ENCODE measurements at regions not wholly inside any gene's neighbourhood (a gene's known extent, or its start where the extent isn't known, plus 50 kb on each side); places are given as distances from the start of the nearest gene placed in this dataset.

GRCh38 chr2:17306219-17306618, 212.0 kb downstream of the RAD51AP2 start:
- Mint-ChIP-seq H3K4me3 (no peak overlapping the region), H3K27me3 (peaks cover 8% of the 10 kb centered on the region), H3K4me1 (no peaks in the 10 kb centered on the region), H3K36me3 (ENCODE audit: low read depth) (no peaks in the 10 kb centered on the region), H3K9me3 (peaks cover 5% of the 10 kb centered on the region), H3K27ac (no peak overlapping the region)
- DNase-seq (no peak), ATAC-seq (no peak)

GRCh38 chr2:17303521-17303920, 214.7 kb downstream of the RAD51AP2 start:
- no peaks in the 10 kb centered on the region for H3K4me1 Mint-ChIP-seq
- no peak overlapping the region for H3K27ac Mint-ChIP-seq
- DNase-seq (no peak), ATAC-seq (no peak)
- H3K36me3 Mint-ChIP-seq (ENCODE audit: low read depth), result no peaks in the 10 kb centered on the region
- no peak overlapping the region for H3K4me3 Mint-ChIP-seq
- peaks cover 5% of the 10 kb centered on the region for H3K27me3 Mint-ChIP-seq
- peaks cover 13% of the 10 kb centered on the region for H3K9me3 Mint-ChIP-seq

GRCh38 chr2:17303054-17303453, 215.2 kb downstream of the RAD51AP2 start:
- H3K4me1 Mint-ChIP-seq, result no peaks in the 10 kb centered on the region
- H3K9me3 Mint-ChIP-seq, result peaks cover 14% of the 10 kb centered on the region
- no peak overlapping the region for H3K27ac Mint-ChIP-seq
- peaks cover 5% of the 10 kb centered on the region for H3K27me3 Mint-ChIP-seq
- no peaks in the 10 kb centered on the region for H3K36me3 Mint-ChIP-seq (ENCODE audit: low read depth)
- no peak for DNase-seq
- H3K4me3 Mint-ChIP-seq, result no peak overlapping the region
- ATAC-seq, result no peak

- DNase-seq (no peak), ATAC-seq (no peak)
- no peak overlapping the region for H3K4me3 Mint-ChIP-seq
- H3K9me3 Mint-ChIP-seq, result peaks cover 14% of the 10 kb centered on the region
- H3K4me1 Mint-ChIP-seq, result no peaks in the 10 kb centered on the region
- peaks cover 5% of the 10 kb centered on the region for H3K27me3 Mint-ChIP-seq
- no peaks in the 10 kb centered on the region for H3K36me3 Mint-ChIP-seq (ENCODE audit: low read depth)
- no peak overlapping the region for H3K27ac Mint-ChIP-seq
Observed at GRCh38 chr2:17302281-17302680, 216.0 kb downstream of the RAD51AP2 start.

GRCh38 chr2:17301437-17301836, 216.8 kb downstream of the RAD51AP2 start:
- ATAC-seq (no peak), DNase-seq (no peak)
- H3K27me3 Mint-ChIP-seq, result peaks cover 3% of the 10 kb centered on the region
- peaks cover 18% of the 10 kb centered on the region for H3K9me3 Mint-ChIP-seq
- no peaks in the 10 kb centered on the region for H3K4me1 Mint-ChIP-seq
- H3K36me3 Mint-ChIP-seq (ENCODE audit: low read depth), result no peaks in the 10 kb centered on the region
- H3K27ac Mint-ChIP-seq, result no peak overlapping the region
- H3K4me3 Mint-ChIP-seq, result no peak overlapping the region

GRCh38 chr2:17299891-17300540, 218.2 kb downstream of the RAD51AP2 start:
- H3K4me3 Mint-ChIP-seq, result no peak overlapping the region
- H3K4me1 Mint-ChIP-seq, result no peaks in the 10 kb centered on the region
- ATAC-seq, result peak; percentile 36
- H3K27me3 Mint-ChIP-seq, result peaks cover 3% of the 10 kb centered on the region
- no peak overlapping the region for H3K27ac Mint-ChIP-seq
- peaks cover 20% of the 10 kb centered on the region for H3K9me3 Mint-ChIP-seq
- H3K36me3 Mint-ChIP-seq (ENCODE audit: low read depth), result no peaks in the 10 kb centered on the region
- DNase-seq, result no peak

- no peak overlapping the region for H3K27ac Mint-ChIP-seq
- no peak overlapping the region for H3K4me3 Mint-ChIP-seq
- no peaks in the 10 kb centered on the region for H3K4me1 Mint-ChIP-seq
- peaks cover 3% of the 10 kb centered on the region for H3K27me3 Mint-ChIP-seq
- ATAC-seq (no peak), DNase-seq (no peak)
- peaks cover 20% of the 10 kb centered on the region for H3K9me3 Mint-ChIP-seq
- no peaks in the 10 kb centered on the region for H3K36me3 Mint-ChIP-seq (ENCODE audit: low read depth)
Observed at GRCh38 chr2:17298453-17298852, 219.8 kb downstream of the RAD51AP2 start.

- no peak for ATAC-seq
- H3K9me3 Mint-ChIP-seq, result peaks cover 20% of the 10 kb centered on the region
Observed at GRCh38 chr2:17296686-17297085, 221.6 kb downstream of the RAD51AP2 start.

GRCh38 chr2:17289669-17290068, 228.6 kb downstream of the RAD51AP2 start:
- Mint-ChIP-seq H3K36me3 (ENCODE audit: low read depth) (no peaks in the 10 kb centered on the region), H3K9me3 (no peaks in the 10 kb centered on the region), H3K27ac (no peak overlapping the region), H3K4me3 (no peak overlapping the region), H3K27me3 (no peaks in the 10 kb centered on the region), H3K4me1 (no peaks in the 10 kb centered on the region)
- DNase-seq (no peak), ATAC-seq (no peak)

More at GRCh38 chr2:17296686-17297085, 221.6 kb downstream of the RAD51AP2 start:
- no peak overlapping the region for H3K27ac Mint-ChIP-seq
- no peak overlapping the region for H3K4me3 Mint-ChIP-seq
- H3K36me3 Mint-ChIP-seq (ENCODE audit: low read depth), result no peaks in the 10 kb centered on the region
- no peak for DNase-seq
- peaks cover 3% of the 10 kb centered on the region for H3K27me3 Mint-ChIP-seq
- no peaks in the 10 kb centered on the region for H3K4me1 Mint-ChIP-seq

- DNase-seq (no peak), ATAC-seq (no peak)
- no peaks in the 10 kb centered on the region for H3K9me3 Mint-ChIP-seq
- H3K4me3 Mint-ChIP-seq, result no peak overlapping the region
- no peaks in the 10 kb centered on the region for H3K4me1 Mint-ChIP-seq
- H3K27ac Mint-ChIP-seq, result no peak overlapping the region
- no peaks in the 10 kb centered on the region for H3K36me3 Mint-ChIP-seq (ENCODE audit: low read depth)
- H3K27me3 Mint-ChIP-seq, result no peaks in the 10 kb centered on the region
Observed at GRCh38 chr2:17287183-17287582, 231.1 kb downstream of the RAD51AP2 start.

GRCh38 chr2:17282826-17283225, 235.4 kb downstream of the RAD51AP2 start:
- Mint-ChIP-seq H3K27me3 (no peaks in the 10 kb centered on the region), H3K4me3 (no peak overlapping the region), H3K4me1 (no peaks in the 10 kb centered on the region), H3K27ac (no peak overlapping the region), H3K36me3 (ENCODE audit: low read depth) (no peaks in the 10 kb centered on the region), H3K9me3 (no peaks in the 10 kb centered on the region)
- DNase-seq (no peak), ATAC-seq (no peak)

- H3K27me3 Mint-ChIP-seq, result no peaks in the 10 kb centered on the region
- no peaks in the 10 kb centered on the region for H3K4me1 Mint-ChIP-seq
- no peak overlapping the region for H3K4me3 Mint-ChIP-seq
- ATAC-seq, result no peak
- no peak for DNase-seq
- no peaks in the 10 kb centered on the region for H3K36me3 Mint-ChIP-seq (ENCODE audit: low read depth)
- H3K27ac Mint-ChIP-seq, result no peak overlapping the region
- H3K9me3 Mint-ChIP-seq, result no peaks in the 10 kb centered on the region
Observed at GRCh38 chr2:17282245-17282644, 236.0 kb downstream of the RAD51AP2 start.

GRCh38 chr2:17276220-17276619, 242.0 kb downstream of the RAD51AP2 start:
- no peak overlapping the region for H3K4me3 Mint-ChIP-seq

GRCh38 chr2:17272652-17273525, 245.4 kb downstream of the RAD51AP2 start:
- no peaks in the 10 kb centered on the region for H3K4me1 Mint-ChIP-seq
- no peaks in the 10 kb centered on the region for H3K27me3 Mint-ChIP-seq
- H3K27ac Mint-ChIP-seq, result no peak overlapping the region
- H3K36me3 Mint-ChIP-seq (ENCODE audit: low read depth), result no peaks in the 10 kb centered on the region
- no peak for DNase-seq
- H3K4me3 Mint-ChIP-seq, result no peak overlapping the region
- no peak for ATAC-seq
- peaks cover 4% of the 10 kb centered on the region for H3K9me3 Mint-ChIP-seq

More at GRCh38 chr2:17276220-17276619, 242.0 kb downstream of the RAD51AP2 start:
- Mint-ChIP-seq H3K9me3 (peaks cover 4% of the 10 kb centered on the region), H3K27me3 (no peaks in the 10 kb centered on the region), H3K4me1 (no peaks in the 10 kb centered on the region), H3K36me3 (ENCODE audit: low read depth) (no peaks in the 10 kb centered on the region), H3K27ac (no peak overlapping the region)
- ATAC-seq (no peak), DNase-seq (no peak)

GRCh38 chr2:17272170-17272569, 246.1 kb downstream of the RAD51AP2 start:
- Mint-ChIP-seq H3K4me3 (no peak overlapping the region), H3K9me3 (peaks cover 4% of the 10 kb centered on the region), H3K27me3 (no peaks in the 10 kb centered on the region), H3K36me3 (ENCODE audit: low read depth) (no peaks in the 10 kb centered on the region), H3K4me1 (no peaks in the 10 kb centered on the region), H3K27ac (no peak overlapping the region)
- DNase-seq (no peak), ATAC-seq (no peak)

All from activated naive CD8-positive, alpha-beta T cell treated with anti-CD3 and anti-CD28 coated beads, Interleukin-2, amount 50 U/mL, for 24 hours (primary cell).